ENCODE measurements at regions not wholly inside any gene's neighbourhood (a gene's known extent, or its start where the extent isn't known, plus 50 kb on each side); places are given as distances from the start of the nearest gene placed in this dataset.

DNA sequence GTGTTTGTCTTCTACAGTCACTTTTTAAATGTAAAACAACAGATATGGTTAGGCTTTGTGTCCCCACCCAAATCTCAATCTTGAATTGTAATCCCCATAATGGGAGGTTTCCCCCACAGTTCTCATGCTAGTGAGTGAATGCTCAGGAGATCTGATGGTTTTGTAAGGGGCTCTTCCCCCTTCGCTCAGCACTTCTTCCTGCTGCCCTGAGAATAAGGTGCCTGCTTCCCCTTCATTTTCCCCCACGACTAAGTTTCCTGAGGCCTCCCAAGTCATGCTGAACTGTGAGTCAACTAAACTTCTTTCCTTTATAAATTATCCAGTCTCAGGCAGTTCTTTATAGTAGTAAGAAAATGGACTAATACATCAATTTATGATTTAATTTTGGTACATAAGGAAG, 118.0 kb upstream of the SNTG2 start:
- Histone ChIP-seq H3K9me3 (ENCODE audit: low read depth, low read length) (no peaks in the 10 kb centered on the region), H3K36me3 (ENCODE audit: insufficient read depth, low read length) (no peaks in the 10 kb centered on the region), H4K20me1 (ENCODE audit: insufficient read depth, low read length) (no peaks in the 10 kb centered on the region), H3K27ac (ENCODE audit: low read depth, low read length) (no peak overlapping the region), H2AFZ (ENCODE audit: low read length) (no peak overlapping the region), H3K79me2 (ENCODE audit: insufficient read depth, low read length) (no peaks in the 10 kb centered on the region), H3K4me1 (ENCODE audit: insufficient read depth, low read length) (no peaks in the 10 kb centered on the region), H3K27me3 (ENCODE audit: insufficient read depth, low read length) (no peaks in the 10 kb centered on the region), H3K4me3 (ENCODE audit: insufficient read depth, low read length) (no peak overlapping the region), H3K4me2 (ENCODE audit: insufficient read depth, low read length) (no peak overlapping the region)
- DNase-seq (ENCODE audit: insufficient read length, low spot score, missing footprints): no peak
- TF ChIP-seq, protein P1, sequence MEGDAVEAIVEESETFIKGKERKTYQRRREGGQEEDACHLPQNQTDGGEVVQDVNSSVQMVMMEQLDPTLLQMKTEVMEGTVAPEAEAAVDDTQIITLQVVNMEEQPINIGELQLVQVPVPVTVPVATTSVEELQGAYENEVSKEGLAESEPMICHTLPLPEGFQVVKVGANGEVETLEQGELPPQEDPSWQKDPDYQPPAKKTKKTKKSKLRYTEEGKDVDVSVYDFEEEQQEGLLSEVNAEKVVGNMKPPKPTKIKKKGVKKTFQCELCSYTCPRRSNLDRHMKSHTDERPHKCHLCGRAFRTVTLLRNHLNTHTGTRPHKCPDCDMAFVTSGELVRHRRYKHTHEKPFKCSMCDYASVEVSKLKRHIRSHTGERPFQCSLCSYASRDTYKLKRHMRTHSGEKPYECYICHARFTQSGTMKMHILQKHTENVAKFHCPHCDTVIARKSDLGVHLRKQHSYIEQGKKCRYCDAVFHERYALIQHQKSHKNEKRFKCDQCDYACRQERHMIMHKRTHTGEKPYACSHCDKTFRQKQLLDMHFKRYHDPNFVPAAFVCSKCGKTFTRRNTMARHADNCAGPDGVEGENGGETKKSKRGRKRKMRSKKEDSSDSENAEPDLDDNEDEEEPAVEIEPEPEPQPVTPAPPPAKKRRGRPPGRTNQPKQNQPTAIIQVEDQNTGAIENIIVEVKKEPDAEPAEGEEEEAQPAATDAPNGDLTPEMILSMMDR (IDR thresholded peaks at IDR 0.05; ENCODE audit: extremely low read depth, low read depth, low read length): no peak

DNA sequence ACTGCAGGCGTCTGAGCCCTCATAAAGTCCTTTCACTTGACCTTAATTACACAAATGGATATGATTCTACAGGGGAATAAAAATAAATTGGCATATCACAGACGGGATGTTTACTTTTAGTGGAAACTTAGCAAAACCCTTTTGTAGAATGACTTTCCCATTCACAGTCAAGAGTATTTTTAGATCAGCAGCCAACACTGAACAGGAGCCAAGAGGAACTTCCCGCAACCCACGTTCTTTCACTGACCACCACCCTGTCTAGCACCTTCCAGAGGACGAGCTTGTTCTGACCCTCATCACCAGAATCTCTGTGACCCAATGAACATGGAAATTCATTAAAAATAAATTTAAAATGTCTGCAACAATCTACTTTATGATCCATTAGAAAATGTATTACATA, 119.0 kb upstream of the SNTG2 start:
- Histone ChIP-seq H4K20me1 (ENCODE audit: insufficient read depth, low read length) (no peaks in the 10 kb centered on the region), H3K9me3 (ENCODE audit: low read depth, low read length) (no peaks in the 10 kb centered on the region), H3K4me1 (ENCODE audit: insufficient read depth, low read length) (no peaks in the 10 kb centered on the region), H2AFZ (ENCODE audit: low read length) (no peak overlapping the region), H3K27ac (ENCODE audit: low read depth, low read length) (no peak overlapping the region), H3K4me2 (ENCODE audit: insufficient read depth, low read length) (no peak overlapping the region), H3K4me3 (ENCODE audit: insufficient read depth, low read length) (no peak overlapping the region), H3K27me3 (ENCODE audit: insufficient read depth, low read length) (no peaks in the 10 kb centered on the region), H3K79me2 (ENCODE audit: insufficient read depth, low read length) (no peaks in the 10 kb centered on the region), H3K36me3 (ENCODE audit: insufficient read depth, low read length) (no peaks in the 10 kb centered on the region)
- DNase-seq (ENCODE audit: insufficient read length, low spot score, missing footprints): no peak
- TF ChIP-seq, protein P1 (IDR thresholded peaks at IDR 0.05; ENCODE audit: extremely low read depth, low read depth, low read length): no peak

DNA sequence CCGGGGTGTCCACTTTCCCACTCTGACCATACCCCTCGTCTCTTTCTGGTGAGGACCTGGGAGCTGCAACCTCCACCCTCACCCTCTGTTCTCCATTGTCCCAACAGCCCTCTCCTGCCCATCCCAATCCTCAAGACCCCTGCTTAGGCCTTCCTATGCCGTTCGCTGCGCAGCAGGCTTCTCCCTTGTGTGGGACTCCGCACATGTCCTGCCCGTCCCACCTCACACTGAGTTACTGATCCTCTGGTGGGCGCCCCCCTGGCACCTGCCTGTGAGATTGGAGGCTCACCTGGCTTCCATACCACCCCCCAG, 119.5 kb upstream of the SNTG2 start:
- DNase-seq (ENCODE audit: insufficient read length, low spot score, missing footprints): no peak
- H2AFZ ChIP-seq (ENCODE audit: low read length): no peak overlapping the region
- H3K36me3 ChIP-seq (ENCODE audit: insufficient read depth, low read length): no peaks in the 10 kb centered on the region
- no peak overlapping the region for H3K4me3 ChIP-seq (ENCODE audit: insufficient read depth, low read length)
- no peaks in the 10 kb centered on the region for H3K4me1 ChIP-seq (ENCODE audit: insufficient read depth, low read length)
- no peaks in the 10 kb centered on the region for H4K20me1 ChIP-seq (ENCODE audit: insufficient read depth, low read length)
- TF ChIP-seq, protein P1 (IDR thresholded peaks at IDR 0.05; ENCODE audit: extremely low read depth, low read depth, low read length): no peak
- no peak overlapping the region for H3K4me2 ChIP-seq (ENCODE audit: insufficient read depth, low read length)
- no peaks in the 10 kb centered on the region for H3K79me2 ChIP-seq (ENCODE audit: insufficient read depth, low read length)
- H3K9me3 ChIP-seq (ENCODE audit: low read depth, low read length): no peaks in the 10 kb centered on the region
- H3K27me3 ChIP-seq (ENCODE audit: insufficient read depth, low read length): no peaks in the 10 kb centered on the region
- H3K27ac ChIP-seq (ENCODE audit: low read depth, low read length): no peak overlapping the region

DNA sequence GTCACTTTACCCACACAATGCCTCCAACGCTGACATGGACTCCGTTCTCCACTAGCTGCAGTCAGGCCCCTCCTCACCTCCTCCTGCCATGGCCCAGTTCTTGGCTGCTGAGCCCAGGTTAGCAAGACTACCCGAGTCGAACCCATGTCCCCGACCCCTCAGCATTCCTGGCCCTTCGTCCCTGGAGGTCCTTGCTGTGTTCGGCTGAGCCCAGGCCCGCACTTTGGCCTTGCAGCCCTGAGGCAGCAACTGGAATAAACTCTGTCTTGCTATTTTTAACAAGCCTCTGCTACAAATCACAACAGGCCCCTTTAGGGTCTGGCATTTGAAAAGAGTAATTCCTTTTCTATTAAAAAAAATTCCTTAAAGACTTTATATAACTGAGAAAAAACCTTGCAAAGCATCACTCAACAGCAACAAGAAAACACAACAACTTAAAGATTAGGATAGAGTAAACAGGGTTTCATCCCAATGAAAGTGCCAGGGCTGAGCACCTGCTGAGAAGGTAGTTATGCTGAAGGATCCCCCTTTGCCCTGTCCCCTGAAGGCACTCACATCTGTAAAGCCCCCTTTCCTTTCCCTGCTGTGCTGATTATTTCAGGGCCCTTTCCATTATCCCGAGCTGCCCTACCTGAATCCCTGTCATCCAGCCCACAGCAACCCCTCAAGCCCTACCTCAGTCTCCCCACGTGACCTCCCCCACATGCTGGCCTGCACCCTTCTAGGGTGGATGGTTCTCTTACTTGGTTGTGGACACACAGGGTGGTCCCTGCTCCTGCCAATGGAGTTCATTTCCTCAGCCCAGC, 120.0 kb upstream of the SNTG2 start:
- Histone ChIP-seq H3K9me3 (ENCODE audit: low read depth, low read length) (no peaks in the 10 kb centered on the region), H3K4me2 (ENCODE audit: insufficient read depth, low read length) (no peak overlapping the region), H4K20me1 (ENCODE audit: insufficient read depth, low read length) (no peaks in the 10 kb centered on the region), H3K79me2 (ENCODE audit: insufficient read depth, low read length) (no peaks in the 10 kb centered on the region), H3K36me3 (ENCODE audit: insufficient read depth, low read length) (no peaks in the 10 kb centered on the region), H3K27me3 (ENCODE audit: insufficient read depth, low read length) (no peaks in the 10 kb centered on the region), H3K4me1 (ENCODE audit: insufficient read depth, low read length) (no peaks in the 10 kb centered on the region), H3K4me3 (ENCODE audit: insufficient read depth, low read length) (no peak overlapping the region), H2AFZ (ENCODE audit: low read length) (no peak overlapping the region), H3K27ac (ENCODE audit: low read depth, low read length) (no peak overlapping the region)
- TF ChIP-seq, protein P1 (IDR thresholded peaks at IDR 0.05; ENCODE audit: extremely low read depth, low read depth, low read length): no peak
- DNase-seq (ENCODE audit: insufficient read length, low spot score, missing footprints): no peak
